Activated CD8-positive, alpha-beta T cell treated with anti-CD3 and anti-CD28 coated beads, Interleukin-2, amount 10 ng/mL, durations not matched to agents 7 days and 5 days (primary cell): ENCODE measurements at regions not wholly inside any gene's neighbourhood (a gene's known extent, or its start where the extent isn't known, plus 50 kb on each side); places are given as distances from the start of the nearest gene placed in this dataset.
"Not testable (repeated sequence)": the region's sequence is repeated elsewhere in the genome, so short reads cannot be mapped to it uniquely, and the experiment has no call there.

Experiments used
- ATAC-seq: fragments of 150-1000 bp; cut with Tn5 transposase; one replicate; pipeline ENCODE4 v1.10.0; 2021; ENCODE audit warnings: moderate library complexity
- CTCF ChIA-PET: fragments of 350-600 bp; sonication (Branson Sonifier 250); formaldehyde crosslinking; loops from one replicate; lab custom pipeline; 2021; ENCODE audit warnings: antibody characterized with exemption; lab: Charles Lee
- POLR2A ChIA-PET: fragments of 350-600 bp; sonication (Branson Sonifier 250); formaldehyde crosslinking; loops from one replicate; lab custom pipeline; 2021; ENCODE audit warnings: antibody characterized with exemption; lab: Charles Lee
- DNase-seq: peaks from one replicate; pipeline ENCODE4 v3.0.0-alpha.2; 2020
- H3K27ac Mint-ChIP-seq: one replicate; pipeline ENCODE4 v1.8.0; 2021; ENCODE audit warnings: mild to moderate bottlenecking, mixed read lengths
- H3K27me3 Mint-ChIP-seq: one replicate; pipeline ENCODE4 v1.8.0; 2021; ENCODE audit warnings: low read depth, mixed read lengths
- H3K36me3 Mint-ChIP-seq: one replicate; pipeline ENCODE4 v1.8.0; 2021; ENCODE audit warnings: low read depth, mixed read lengths
- H3K4me1 Mint-ChIP-seq: one replicate; pipeline ENCODE4 v1.8.0; 2021; ENCODE audit warnings: low read depth, mixed read lengths
- H3K4me3 Mint-ChIP-seq: one replicate; pipeline ENCODE4 v1.8.0; 2021; ENCODE audit warnings: mild to moderate bottlenecking, mixed read lengths
- H3K9me3 Mint-ChIP-seq: one replicate; pipeline ENCODE4 v1.8.0; 2022; ENCODE audit warnings: mixed read lengths; ENCODE audit not compliant: insufficient read depth

DNA sequence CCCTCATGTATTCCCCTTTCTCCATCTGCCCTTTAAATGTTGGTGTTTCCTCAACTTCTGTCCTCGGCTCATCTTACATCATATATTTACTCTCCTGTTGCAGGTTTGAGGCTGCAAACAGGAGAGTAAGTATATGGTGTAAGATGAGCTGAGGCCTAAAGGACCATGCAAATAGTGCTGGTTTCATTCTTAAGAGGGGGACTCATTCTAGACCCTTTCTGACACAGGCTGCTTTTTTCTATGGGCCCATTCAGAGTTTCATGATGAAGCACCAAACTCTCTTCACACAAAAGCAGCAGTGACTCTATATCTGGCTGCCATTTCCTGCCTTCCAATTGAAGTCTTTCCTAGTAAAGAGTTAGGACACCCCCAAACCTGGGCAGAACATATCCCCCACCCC lies 218.5 kb downstream of the PHLDA1 start:
- H3K27me3 Mint-ChIP-seq, result no peaks in the 10 kb centered on the region
- no peak overlapping the region for H3K27ac Mint-ChIP-seq
- peaks cover 10% of the 10 kb centered on the region for H3K4me1 Mint-ChIP-seq
- POLR2A ChIA-PET, result interaction anchor here (3.2 kb wide), 1 partner anchor 218 kb away, joined by 12 read pairs; the partner anchor contains the start of gene PHLDA1
- H3K4me3 Mint-ChIP-seq, result no peak overlapping the region
- no peaks in the 10 kb centered on the region for H3K36me3 Mint-ChIP-seq
- peaks cover 4% of the 10 kb centered on the region for H3K9me3 Mint-ChIP-seq
- CTCF ChIA-PET, result interaction anchor here (1.2 kb wide), 1 partner anchor 219 kb away, joined by 3 read pairs; the partner anchor contains the start of gene PHLDA1
- ATAC-seq (no peak), DNase-seq (no peak)

DNA sequence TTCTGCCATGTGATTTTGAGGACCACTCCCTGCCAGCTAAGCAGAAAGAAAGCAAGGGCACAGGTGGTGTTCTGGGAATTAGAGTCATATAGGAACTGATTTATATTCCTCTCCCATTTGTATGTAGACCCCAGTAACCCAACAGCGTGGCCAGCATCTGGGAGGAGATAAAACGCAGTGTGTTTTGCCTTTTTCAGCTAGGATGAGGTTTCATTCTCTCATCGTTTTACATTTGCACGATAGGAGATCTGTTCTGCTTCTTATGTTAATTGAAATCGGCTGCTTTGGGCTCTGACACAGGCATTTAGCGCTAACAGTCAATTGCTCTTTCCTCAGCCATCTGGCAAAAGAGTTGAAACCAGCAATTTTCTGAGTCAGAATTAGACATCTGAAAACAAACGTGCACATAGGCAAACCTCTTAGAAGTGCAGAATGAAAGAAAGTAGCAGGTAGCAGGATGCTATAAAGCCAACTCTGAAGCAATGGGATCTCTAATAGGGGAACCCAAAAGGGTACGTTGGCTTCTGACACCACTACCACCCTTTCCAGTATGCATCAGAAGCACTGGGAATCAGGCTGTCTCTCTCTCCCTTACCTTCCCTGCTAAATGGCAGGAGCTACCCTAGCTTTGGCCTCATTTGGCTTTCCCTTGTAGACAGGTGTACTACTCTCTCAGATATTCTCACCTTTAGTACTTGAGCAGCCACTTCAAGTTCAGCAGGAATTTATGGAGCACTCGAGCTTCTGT lies 219.1 kb downstream of the PHLDA1 start:
- POLR2A ChIA-PET, result interaction anchor here (3.2 kb wide), 1 partner anchor 219 kb away, joined by 12 read pairs; the partner anchor contains the start of gene PHLDA1
- Mint-ChIP-seq H3K27me3 (no peaks in the 10 kb centered on the region), H3K9me3 (peaks cover 4% of the 10 kb centered on the region), H3K4me3 (no peak overlapping the region), H3K36me3 (no peaks in the 10 kb centered on the region), H3K27ac (no peak overlapping the region), H3K4me1 (peaks cover 10% of the 10 kb centered on the region)
- CTCF ChIA-PET, result interaction anchor here (1.2 kb wide), 1 partner anchor 219 kb away, joined by 3 read pairs; the partner anchor contains the start of gene PHLDA1
- DNase-seq (no peak), ATAC-seq (no peak)

- peaks cover 4% of the 10 kb centered on the region for H3K9me3 Mint-ChIP-seq
- H3K27ac Mint-ChIP-seq, result no peak overlapping the region
- DNase-seq (no peak), ATAC-seq (no peak)
- no peak overlapping the region for H3K4me3 Mint-ChIP-seq
- no peaks in the 10 kb centered on the region for H3K27me3 Mint-ChIP-seq
- ChIA-PET POLR2A (no interaction called here), CTCF (no interaction called here)
- H3K4me1 Mint-ChIP-seq, result peaks cover 6% of the 10 kb centered on the region
- H3K36me3 Mint-ChIP-seq, result no peaks in the 10 kb centered on the region
Observed at GRCh38 chr12:75809746-75810145, 221.8 kb downstream of the PHLDA1 start.

DNA sequence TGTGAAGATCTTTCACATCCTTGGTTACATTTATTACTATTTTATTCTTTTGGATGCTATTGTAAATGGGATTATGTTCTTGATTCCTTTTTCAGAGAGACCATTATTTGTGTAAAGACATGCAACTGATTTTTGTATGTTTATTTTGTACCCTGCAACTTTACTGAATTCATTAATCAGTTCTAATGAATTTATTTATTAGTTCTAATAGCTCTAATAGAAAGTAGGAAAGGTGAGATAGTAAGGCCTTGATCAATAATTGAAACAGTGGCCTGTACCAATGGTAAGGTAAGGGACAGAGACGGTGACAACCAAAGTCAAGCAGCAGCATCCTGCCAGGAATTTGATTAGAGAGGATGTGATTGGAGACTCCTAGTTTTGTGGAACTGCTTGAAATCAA lies 224.1 kb downstream of the PHLDA1 start:
- DNase-seq (no peak), ATAC-seq (no peak)
- Mint-ChIP-seq H3K27me3 (no peaks in the 10 kb centered on the region), H3K27ac (no peak overlapping the region), H3K36me3 (no peaks in the 10 kb centered on the region), H3K4me3 (no peak overlapping the region), H3K4me1 (peaks cover 6% of the 10 kb centered on the region), H3K9me3 (peaks cover 4% of the 10 kb centered on the region)
- ChIA-PET POLR2A (no interaction called here), CTCF (no interaction called here)

DNA sequence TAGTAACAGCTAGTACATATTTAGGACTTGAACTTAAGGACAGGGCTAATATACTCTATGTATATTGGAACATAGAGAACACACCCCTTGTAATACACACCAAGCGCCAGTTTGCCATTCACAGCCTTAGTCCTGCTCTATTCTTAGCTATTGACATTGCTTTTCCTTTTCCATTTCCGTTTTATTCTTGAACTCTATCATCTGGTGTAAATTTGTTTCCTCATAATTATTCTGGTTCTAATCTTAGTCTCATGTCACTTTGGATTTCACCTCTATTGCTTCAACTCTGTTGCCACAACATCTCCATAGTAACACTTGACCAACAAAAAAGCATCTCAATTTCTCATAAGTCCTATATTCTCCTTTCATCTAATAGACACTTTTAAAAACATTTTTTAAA lies 225.7 kb downstream of the PHLDA1 start:
- no peaks in the 10 kb centered on the region for H3K36me3 Mint-ChIP-seq
- H3K9me3 Mint-ChIP-seq, result peaks cover 4% of the 10 kb centered on the region
- no peak overlapping the region for H3K27ac Mint-ChIP-seq
- H3K4me3 Mint-ChIP-seq, result no peak overlapping the region
- ATAC-seq (no peak), DNase-seq (no peak)
- CTCF ChIA-PET, result interaction anchor here (0.7 kb wide), 1 partner anchor 10 kb away, joined by 3 read pairs; no protein-coding TSS in a partner anchor
- H3K27me3 Mint-ChIP-seq, result no peaks in the 10 kb centered on the region
- POLR2A ChIA-PET, result no interaction called here
- H3K4me1 Mint-ChIP-seq, result no peaks in the 10 kb centered on the region

GRCh38 chr12:75805320-75805719 lies 226.3 kb downstream of the PHLDA1 start:
- H3K36me3 Mint-ChIP-seq, result no peaks in the 10 kb centered on the region
- H3K27me3 Mint-ChIP-seq, result no peaks in the 10 kb centered on the region
- H3K4me1 Mint-ChIP-seq, result no peaks in the 10 kb centered on the region
- no peak for ATAC-seq
- no peak for DNase-seq
- no peak overlapping the region for H3K27ac Mint-ChIP-seq
- POLR2A ChIA-PET, result no interaction called here
- H3K4me3 Mint-ChIP-seq, result no peak overlapping the region
- peaks cover 4% of the 10 kb centered on the region for H3K9me3 Mint-ChIP-seq
- CTCF ChIA-PET, result interaction anchor here (0.7 to 0.8 kb wide), 2 partner anchors 11 to 279 kb away, joined by 3 to 4 read pairs; no protein-coding TSS in a partner anchor

- ATAC-seq, result no peak
- no peak overlapping the region for H3K4me3 Mint-ChIP-seq
- POLR2A ChIA-PET, result no interaction called here
- no peak overlapping the region for H3K27ac Mint-ChIP-seq
- H3K36me3 Mint-ChIP-seq, result no peaks in the 10 kb centered on the region
- DNase-seq, result no peak
- H3K27me3 Mint-ChIP-seq, result peaks cover 10% of the 10 kb centered on the region
- H3K9me3 Mint-ChIP-seq, result no peaks in the 10 kb centered on the region
- H3K4me1 Mint-ChIP-seq, result no peaks in the 10 kb centered on the region
- CTCF ChIA-PET, result interaction anchor here (1.3 kb wide), 1 partner anchor 233 kb away, joined by 3 read pairs; the partner anchor contains the start of gene PHLDA1
Observed at GRCh38 chr12:75798136-75798926, 233.2 kb downstream of the PHLDA1 start.

DNA sequence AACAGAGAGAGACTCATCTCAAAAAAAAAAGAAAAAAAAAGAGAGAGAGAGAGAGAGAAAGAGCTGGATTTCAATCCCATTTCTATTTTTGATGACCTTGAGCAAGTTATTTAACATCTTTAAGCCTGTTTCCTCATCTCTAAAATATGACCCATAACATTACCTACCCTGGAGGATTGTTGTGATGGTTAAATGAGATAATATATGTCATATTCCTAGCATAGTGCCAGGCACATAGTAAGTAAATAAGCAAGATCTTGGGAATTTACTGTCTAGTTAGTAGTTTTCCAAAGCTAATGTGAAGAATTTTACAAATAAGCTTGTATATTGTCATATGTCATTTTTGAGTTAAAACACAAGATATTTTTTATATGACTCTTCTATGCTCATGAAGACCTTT lies 236.5 kb downstream of the PHLDA1 start:
- Mint-ChIP-seq H3K27ac (no peak overlapping the region), H3K27me3 (peaks cover 14% of the 10 kb centered on the region)
- POLR2A ChIA-PET, result no interaction called here

DNA sequence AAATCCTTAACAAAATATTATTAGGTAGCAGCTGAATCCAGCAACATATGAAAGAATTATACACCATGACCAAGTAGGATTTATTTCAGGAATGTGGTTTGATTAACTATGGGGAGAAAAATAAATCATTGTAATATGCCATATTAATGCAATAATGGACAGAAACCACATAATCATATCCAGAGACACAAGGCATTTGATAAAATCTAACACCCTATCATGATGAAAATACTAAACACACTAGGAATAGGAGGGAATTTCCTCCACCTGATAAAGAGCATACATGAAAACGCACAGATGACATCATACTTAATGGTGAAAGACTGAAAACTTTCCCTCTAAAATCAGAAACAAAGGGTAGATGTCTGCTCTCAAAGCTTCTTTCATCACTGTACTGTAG lies 238.9 kb downstream of the PHLDA1 start:
- POLR2A ChIA-PET, result no interaction called here
- H3K27ac Mint-ChIP-seq, result no peak overlapping the region
- peaks cover 10% of the 10 kb centered on the region for H3K27me3 Mint-ChIP-seq
- no peaks in the 10 kb centered on the region for H3K9me3 Mint-ChIP-seq
- CTCF ChIA-PET, result no interaction called here
- H3K36me3 Mint-ChIP-seq, result no peaks in the 10 kb centered on the region
- ATAC-seq (no peak), DNase-seq (no peak)
- no peak overlapping the region for H3K4me3 Mint-ChIP-seq
- H3K4me1 Mint-ChIP-seq, result no peaks in the 10 kb centered on the region

More for the DNA sequence above, 236.5 kb downstream of the PHLDA1 start:
- DNase-seq (no peak), ATAC-seq (no peak)
- Mint-ChIP-seq H3K36me3 (no peaks in the 10 kb centered on the region), H3K9me3 (no peaks in the 10 kb centered on the region), H3K4me1 (no peaks in the 10 kb centered on the region), H3K4me3 (no peak overlapping the region)
- CTCF ChIA-PET, result interaction anchor here (0.6 to 1.3 kb wide), 2 partner anchors 73 to 268 kb away, joined by 3 to 4 read pairs; no protein-coding TSS in a partner anchor

GRCh38 chr12:75790219-75790618 lies 241.4 kb downstream of the PHLDA1 start:
- H3K27ac Mint-ChIP-seq, result no peak overlapping the region
- no peaks in the 10 kb centered on the region for H3K36me3 Mint-ChIP-seq
- DNase-seq (no peak), ATAC-seq (no peak)
- no peaks in the 10 kb centered on the region for H3K4me1 Mint-ChIP-seq
- ChIA-PET CTCF (no interaction called here), POLR2A (interaction anchor here (1.4 kb wide), 1 partner anchor 242 kb away, joined by 6 read pairs; the partner anchor contains the start of gene PHLDA1)
- peaks cover 9% of the 10 kb centered on the region for H3K27me3 Mint-ChIP-seq
- no peak overlapping the region for H3K4me3 Mint-ChIP-seq
- no peaks in the 10 kb centered on the region for H3K9me3 Mint-ChIP-seq

GRCh38 chr12:75787146-75787545 lies 244.4 kb downstream of the PHLDA1 start:
- POLR2A ChIA-PET, result interaction anchor here (0.6 kb wide), 1 partner anchor 9 kb away, joined by 4 read pairs; no protein-coding TSS in a partner anchor
- H3K9me3 Mint-ChIP-seq, DNase-seq, H3K27ac Mint-ChIP-seq, H3K4me1 Mint-ChIP-seq, ATAC-seq, H3K27me3 Mint-ChIP-seq, CTCF ChIA-PET, H3K36me3 Mint-ChIP-seq, H3K4me3 Mint-ChIP-seq: not testable (repeated sequence)
